Peyer's patch (tissue), 4 donors: ENCODE measurements at regions not wholly inside any gene's neighbourhood (a gene's known extent, or its start where the extent isn't known, plus 50 kb on each side); places are given as distances from the start of the nearest gene placed in this dataset.

Experiments
- DNase-seq, 3 donors: peaks; one replicate each; pipeline ENCODE4 v3.0.0-alpha.2; 2017 to 2019
- H3K27ac ChIP-seq, 4 donors: fragments of 200-600 bp; sonication (generic); one replicate each; pipeline ENCODE4 v1.5.1; 2016 to 2019
- H3K27me3 ChIP-seq, 2 donors: fragments of 200-600 bp; sonication (generic); one replicate each; pipeline ENCODE4 v1.5.1; 2019
- H3K36me3 ChIP-seq, 3 donors: fragments of 200-600 bp; sonication (generic); one replicate each; pipeline ENCODE4 v1.5.1; 2016 to 2019
- H3K4me1 ChIP-seq, 4 donors: fragments of 200-600 bp; sonication (generic); one replicate each; pipeline ENCODE4 v1.5.1; 2016 to 2019
- H3K4me3 ChIP-seq, 4 donors: fragments of 200-600 bp; sonication (generic); 1 replicate in 3 of 4; 2 replicates in 1 of 4; pipeline ENCODE4 v1.5.1; 2016 to 2019; ENCODE audit warnings: mild to moderate bottlenecking in 1 of 4
- H3K9me3 ChIP-seq, 4 donors: fragments of 200-600 bp; sonication (generic); one replicate each; pipeline ENCODE4 v1.5.1; 2016 to 2019; ENCODE audit warnings: mild to moderate bottlenecking in 1 of 4
- CTCF ChIP-seq, 6 experiments: fragments of 450-650 bp in 4 of 6; fragments of 200-600 bp in 2 of 6; sonication (generic) in 1 of 6; IDR thresholded peaks; one replicate each; pipeline ENCODE4 v1.5.1; 2017 to 2019; ENCODE audit warnings: antibody characterized with exemption in 6 of 6, mild to moderate bottlenecking in 3 of 6, moderate library complexity in 1 of 6
- POLR2A ChIP-seq, 2 donors: fragments of 450-650 bp; IDR thresholded peaks; one replicate each; pipeline ENCODE4 v1.5.1; 2017; ENCODE audit warnings: antibody characterized with exemption in 2 of 2, mild to moderate bottlenecking in 2 of 2, moderate library complexity in 2 of 2

- no peak for DNase-seq
- no peaks in the 10 kb centered on the region for H3K4me1 ChIP-seq
- H3K4me3 ChIP-seq: no peak overlapping the region
- no peak overlapping the region for H3K27ac ChIP-seq
- no peak for TF ChIP-seq POLR2A (IDR thresholded peaks at IDR 0.05)
- TF ChIP-seq CTCF (IDR thresholded peaks at IDR 0.05): no peak
- H3K36me3 ChIP-seq: no peaks in the 10 kb centered on the region
- no peaks in the 10 kb centered on the region for H3K9me3 ChIP-seq
- H3K27me3 ChIP-seq: no peaks in the 10 kb centered on the region
Observed at GRCh38 chr1:72759486-72759885, 477.1 kb upstream of the NEGR1 start.

DNA sequence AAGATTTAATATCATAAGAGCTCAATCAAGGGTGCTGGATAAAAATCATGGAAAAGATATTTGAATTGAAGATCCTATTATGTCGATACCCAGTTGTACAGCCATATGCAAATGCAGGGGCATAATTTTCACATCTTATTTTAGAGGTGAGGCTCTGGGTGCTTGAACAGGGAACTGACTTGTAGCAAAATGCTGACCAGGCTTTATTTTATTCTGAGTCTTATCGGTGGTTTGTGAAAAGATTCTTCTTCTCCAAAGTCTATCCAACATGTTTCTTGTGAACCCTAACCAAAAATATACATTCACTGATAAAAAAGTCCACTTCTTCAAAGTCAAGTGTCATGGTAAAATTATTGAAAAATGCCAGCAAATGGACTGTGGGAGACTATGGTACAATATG, 475.5 kb upstream of the NEGR1 start:
- no peaks in the 10 kb centered on the region for H3K9me3 ChIP-seq
- no peak overlapping the region for H3K4me3 ChIP-seq
- no peak for TF ChIP-seq POLR2A (IDR thresholded peaks at IDR 0.05)
- TF ChIP-seq CTCF (IDR thresholded peaks at IDR 0.05): no peak
- H3K27me3 ChIP-seq: no peaks in the 10 kb centered on the region
- no peaks in the 10 kb centered on the region for H3K4me1 ChIP-seq
- no peak overlapping the region for H3K27ac ChIP-seq
- DNase-seq: no peak
- H3K36me3 ChIP-seq: no peaks in the 10 kb centered on the region

DNA sequence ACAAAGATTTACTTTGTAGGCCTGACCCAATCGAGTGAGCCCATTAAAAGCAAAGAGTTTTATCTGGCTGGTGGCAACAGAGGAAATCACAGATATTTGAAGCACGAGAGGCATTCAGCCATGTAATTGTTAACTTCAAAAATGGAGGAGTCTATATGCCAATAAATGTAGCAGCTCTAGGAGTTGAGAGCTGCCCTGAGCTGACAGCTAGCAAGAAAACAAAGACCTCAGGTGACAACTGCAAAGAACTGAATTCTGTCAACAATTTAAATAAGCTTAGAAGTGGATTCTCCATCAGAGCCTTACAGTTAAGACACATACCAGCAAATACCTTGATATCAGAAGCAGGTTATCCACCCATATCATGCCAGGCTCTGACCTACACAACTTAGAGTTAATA, 463.1 kb upstream of the NEGR1 start:
- no peaks in the 10 kb centered on the region for H3K27me3 ChIP-seq
- no peak overlapping the region for H3K27ac ChIP-seq
- H3K36me3 ChIP-seq: no peaks in the 10 kb centered on the region
- no peaks in the 10 kb centered on the region for H3K4me1 ChIP-seq
- no peak for TF ChIP-seq POLR2A (IDR thresholded peaks at IDR 0.05)
- TF ChIP-seq CTCF (IDR thresholded peaks at IDR 0.05): no peak
- no peak for DNase-seq
- no peaks in the 10 kb centered on the region for H3K9me3 ChIP-seq
- H3K4me3 ChIP-seq: no peak overlapping the region

DNA sequence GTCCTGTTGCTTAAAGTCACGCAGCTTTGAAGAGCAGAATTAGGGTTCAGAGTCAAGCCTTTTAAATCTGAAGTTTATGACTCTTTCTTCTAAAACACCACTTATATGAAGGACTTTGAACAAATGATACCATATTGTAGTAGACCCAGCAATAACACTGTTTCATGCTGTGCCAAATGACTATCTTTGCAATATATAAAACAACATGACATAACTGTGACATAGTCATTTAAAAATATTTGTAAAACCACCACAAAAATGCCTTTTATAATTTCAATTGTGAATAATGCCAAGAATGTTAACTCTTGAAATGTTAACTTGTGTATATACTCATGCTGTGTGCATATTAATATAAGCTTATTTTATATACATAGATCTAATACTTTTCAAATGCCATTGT, 452.1 kb upstream of the NEGR1 start:
- Histone ChIP-seq H3K27me3 (no peaks in the 10 kb centered on the region), H3K36me3 (no peaks in the 10 kb centered on the region), H3K27ac (no peak overlapping the region), H3K4me3 (no peak overlapping the region), H3K4me1 (no peaks in the 10 kb centered on the region), H3K9me3 (no peaks in the 10 kb centered on the region)
- TF ChIP-seq POLR2A (IDR thresholded peaks at IDR 0.05) (no peak), CTCF (IDR thresholded peaks at IDR 0.05) (no peak)
- no peak for DNase-seq

- no peaks in the 10 kb centered on the region for H3K9me3 ChIP-seq
- no peak overlapping the region for H3K4me3 ChIP-seq
- H3K36me3 ChIP-seq: no peaks in the 10 kb centered on the region
- no peak overlapping the region for H3K27ac ChIP-seq
- TF ChIP-seq POLR2A (IDR thresholded peaks at IDR 0.05) (no peak), CTCF (IDR thresholded peaks at IDR 0.05) (no peak)
- no peaks in the 10 kb centered on the region for H3K27me3 ChIP-seq
- no peak for DNase-seq
- H3K4me1 ChIP-seq: no peaks in the 10 kb centered on the region
Observed at GRCh38 chr1:72724951-72725861, 442.9 kb upstream of the NEGR1 start.
